HG03520 (cell line): ENCODE measurements at regions not wholly inside any gene's neighbourhood (a gene's known extent, or its start where the extent isn't known, plus 50 kb on each side); places are given as distances from the start of the nearest gene placed in this dataset.

ENCODE experiments used
- ATAC-seq: cut with Tn5 transposase; IDR thresholded peaks from one replicate; pipeline ENCODE4 v1.9.1; 2021; ENCODE audit warnings: mild to moderate bottlenecking, moderate library complexity; ENCODE audit not compliant: unreplicated experiment

DNA sequence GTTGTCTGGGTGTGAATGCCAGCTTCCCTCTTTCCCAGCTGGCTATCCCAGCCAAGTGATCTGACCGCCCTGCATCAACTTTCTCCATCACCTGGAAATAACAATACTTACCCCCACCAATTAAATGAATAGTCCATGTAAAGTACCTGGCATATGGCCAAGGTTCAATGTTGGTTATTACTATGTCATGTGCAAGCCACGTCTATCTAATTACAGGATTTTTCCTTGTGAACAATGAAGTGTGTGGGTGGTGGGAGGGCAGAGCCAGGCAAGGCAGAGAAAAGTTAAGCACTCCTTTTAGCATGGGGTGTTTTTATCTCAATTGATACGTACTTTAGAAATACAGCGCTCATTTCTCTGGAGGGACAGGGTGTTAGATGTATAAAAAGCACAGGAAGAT lies 121.1 kb downstream of the NHLRC3 start:
- no peak for ATAC-seq

DNA sequence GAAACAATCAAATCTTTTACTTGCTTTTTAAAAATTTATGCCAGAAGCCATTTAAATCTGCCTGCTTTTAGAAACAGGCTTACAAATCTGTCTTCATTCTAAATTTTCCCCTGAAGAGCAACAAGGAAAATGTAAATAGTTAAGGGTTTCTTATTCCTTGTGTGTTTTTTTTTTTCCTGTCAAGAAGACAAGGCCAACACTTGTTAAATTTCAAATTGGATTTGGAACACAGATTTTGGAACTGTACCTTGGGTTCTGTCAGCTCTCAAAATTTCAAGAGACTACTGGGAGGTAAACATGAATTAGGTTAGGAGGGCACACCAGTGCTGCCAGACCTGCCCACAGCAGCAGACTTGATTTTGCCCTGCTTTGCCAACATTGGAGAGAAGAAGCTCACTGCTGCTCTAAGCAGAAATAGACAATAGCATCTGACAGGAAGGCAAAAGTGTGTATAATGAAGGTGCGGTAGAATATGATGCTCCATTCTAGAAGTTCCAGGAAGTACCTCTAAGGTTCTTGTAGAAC lies 121.7 kb downstream of the NHLRC3 start:
- ATAC-seq, result no peak

DNA sequence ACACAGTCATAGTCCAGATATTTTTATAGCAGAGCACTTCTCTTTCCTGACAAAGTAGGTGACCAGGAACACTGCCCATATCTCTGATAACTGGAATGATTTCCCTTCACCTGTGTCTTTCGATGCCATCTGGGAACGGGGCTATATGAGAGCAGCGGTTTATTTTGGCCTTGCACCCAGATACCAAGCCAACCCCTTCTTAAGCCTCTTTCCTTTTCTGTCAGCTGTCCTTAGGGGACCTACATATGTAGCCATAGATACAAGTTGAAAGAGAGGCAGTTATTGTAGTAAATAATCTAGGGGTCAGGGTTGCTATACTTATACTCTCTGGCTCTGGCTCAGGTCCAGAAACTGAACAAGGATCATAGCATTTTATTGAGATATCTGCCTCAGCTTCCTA lies 128.8 kb downstream of the NHLRC3 start:
- no peak for ATAC-seq

DNA sequence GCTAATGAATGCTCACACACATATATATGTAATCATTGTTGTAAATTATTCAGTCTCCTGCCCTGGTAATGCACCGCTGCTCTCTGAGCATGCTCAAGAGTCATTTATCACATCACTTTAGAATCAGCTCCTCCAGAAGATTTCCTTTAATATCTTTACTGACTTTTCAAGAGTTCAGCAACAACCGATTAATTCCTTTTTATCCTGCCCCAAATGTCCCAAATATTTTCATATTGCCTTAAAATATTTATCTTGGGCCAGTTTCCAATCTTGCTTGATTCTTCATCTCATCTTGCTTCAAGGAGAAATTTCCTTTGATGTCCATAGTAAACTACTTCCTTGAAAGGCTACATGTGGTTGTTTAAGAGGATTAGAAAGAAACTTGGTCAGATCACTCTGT lies 132.5 kb downstream of the NHLRC3 start:
- ATAC-seq, result no peak

DNA sequence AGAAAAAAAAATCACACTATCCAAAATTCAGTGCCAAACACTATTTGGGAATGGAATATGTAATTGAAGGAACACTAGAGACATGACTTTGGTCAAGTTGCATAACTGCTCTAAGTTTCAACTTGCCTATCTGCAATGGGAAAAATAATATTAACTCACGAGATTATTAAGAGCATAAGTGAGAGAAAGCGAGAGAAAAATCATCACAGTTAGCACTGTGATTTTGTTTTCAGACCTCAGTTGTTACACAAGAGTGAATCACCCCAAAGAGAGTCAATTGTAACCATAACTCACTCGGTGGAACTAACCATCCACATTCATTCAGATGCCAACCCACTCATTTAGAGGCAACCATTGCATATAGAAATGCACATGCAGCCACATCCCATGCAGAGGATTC lies 147.1 kb downstream of the NHLRC3 start:
- no peak for ATAC-seq

DNA sequence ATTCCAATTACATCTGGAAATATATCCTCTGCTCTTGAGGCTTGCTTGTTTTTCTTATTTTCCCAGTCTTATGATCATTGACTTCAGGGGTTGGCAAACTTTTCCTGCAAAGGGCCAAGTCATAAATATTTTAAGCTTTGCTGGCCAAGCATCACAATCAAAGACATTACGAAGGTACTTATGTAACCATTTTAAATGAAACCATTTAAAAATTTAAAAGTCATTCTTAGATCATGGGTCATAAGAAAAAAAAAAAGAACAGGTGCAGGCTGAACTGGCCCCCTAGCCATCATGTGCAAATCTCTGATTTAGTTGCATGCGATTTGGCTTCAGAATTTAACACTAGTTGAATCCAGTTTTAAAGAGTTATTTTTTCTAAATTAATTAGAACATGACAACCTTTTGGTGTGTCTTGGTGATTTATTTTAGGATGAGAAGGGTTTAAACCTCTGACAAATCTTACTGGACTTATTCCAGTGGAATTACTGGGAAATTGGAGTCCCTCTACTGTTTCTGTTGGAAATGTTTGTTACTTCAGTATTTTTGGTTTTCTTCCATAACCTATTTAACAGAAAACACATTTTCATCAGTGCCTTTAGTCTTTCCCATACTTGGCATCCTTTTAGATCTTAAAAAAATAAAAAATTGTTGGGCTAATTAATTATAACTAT lies 148.1 kb downstream of the NHLRC3 start:
- ATAC-seq, result no peak

DNA sequence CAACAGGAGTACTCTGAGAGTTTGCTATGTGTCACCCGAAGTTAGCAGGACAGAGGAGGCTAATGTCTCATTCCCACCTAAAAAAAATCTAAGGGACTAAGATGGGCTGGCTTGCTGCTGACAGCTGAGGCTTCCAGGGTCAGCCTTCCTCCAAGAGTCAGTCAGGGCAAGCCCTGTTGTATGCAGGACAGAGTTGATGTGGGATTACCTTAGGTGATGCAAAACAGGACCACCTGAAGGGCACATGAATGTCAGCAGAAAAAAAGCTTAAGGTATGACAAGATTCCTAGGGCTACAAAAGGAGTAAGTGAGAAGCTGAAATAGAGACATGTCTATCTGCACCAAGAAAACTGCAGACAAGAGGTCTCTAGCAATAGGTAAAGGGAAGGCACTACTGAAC lies 151.5 kb downstream of the NHLRC3 start:
- no peak for ATAC-seq

DNA sequence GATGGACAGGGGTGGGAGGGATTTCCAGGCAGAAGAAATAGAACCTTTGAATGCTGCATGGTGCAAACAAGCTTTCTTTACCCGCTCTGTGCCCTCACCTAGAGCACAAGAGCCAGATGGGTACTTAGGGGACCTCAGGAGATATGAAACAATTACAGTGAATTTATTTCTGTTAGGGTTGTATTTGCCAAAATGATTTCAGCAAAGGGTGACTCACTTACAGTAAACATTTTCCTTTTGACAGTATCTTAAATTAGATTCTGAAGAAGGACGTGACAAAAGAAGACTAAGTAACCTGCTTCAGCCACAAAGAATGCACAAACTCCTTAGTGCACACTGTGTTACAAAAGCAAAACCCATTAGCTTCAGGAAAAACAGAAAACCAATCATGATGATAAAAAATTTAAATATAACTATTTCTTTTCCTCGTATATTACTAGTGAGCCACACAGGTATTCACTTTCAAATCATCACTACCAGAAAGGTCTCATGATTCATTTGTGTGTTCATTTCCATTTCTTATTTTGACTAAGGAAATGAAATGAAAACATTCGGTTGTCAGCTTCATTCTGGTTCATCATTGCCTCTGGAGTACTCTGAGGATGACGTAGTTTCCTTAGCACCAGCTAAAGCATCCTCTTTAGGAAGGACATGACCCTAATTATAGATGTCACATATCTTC lies 158.8 kb downstream of the NHLRC3 start:
- ATAC-seq, result peak; percentile 60

DNA sequence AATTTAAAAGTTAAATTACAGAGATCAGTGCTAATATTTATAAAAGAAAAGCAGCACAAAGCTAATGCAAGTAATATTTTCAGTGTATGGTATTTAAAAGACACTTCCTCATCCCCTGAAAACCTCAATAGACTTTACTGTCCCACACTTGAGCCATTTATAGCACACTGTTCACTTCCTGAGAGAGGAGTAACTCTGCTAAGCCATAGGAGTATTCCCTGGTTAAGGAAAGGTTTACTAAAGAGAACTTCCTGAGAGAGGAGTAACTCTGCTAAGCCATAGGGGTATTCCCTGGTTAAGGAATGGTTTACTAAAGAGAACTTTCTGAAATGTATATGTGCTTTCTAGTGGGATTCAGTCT lies 159.4 kb downstream of the NHLRC3 start:
- ATAC-seq, result peak; percentile 24

DNA sequence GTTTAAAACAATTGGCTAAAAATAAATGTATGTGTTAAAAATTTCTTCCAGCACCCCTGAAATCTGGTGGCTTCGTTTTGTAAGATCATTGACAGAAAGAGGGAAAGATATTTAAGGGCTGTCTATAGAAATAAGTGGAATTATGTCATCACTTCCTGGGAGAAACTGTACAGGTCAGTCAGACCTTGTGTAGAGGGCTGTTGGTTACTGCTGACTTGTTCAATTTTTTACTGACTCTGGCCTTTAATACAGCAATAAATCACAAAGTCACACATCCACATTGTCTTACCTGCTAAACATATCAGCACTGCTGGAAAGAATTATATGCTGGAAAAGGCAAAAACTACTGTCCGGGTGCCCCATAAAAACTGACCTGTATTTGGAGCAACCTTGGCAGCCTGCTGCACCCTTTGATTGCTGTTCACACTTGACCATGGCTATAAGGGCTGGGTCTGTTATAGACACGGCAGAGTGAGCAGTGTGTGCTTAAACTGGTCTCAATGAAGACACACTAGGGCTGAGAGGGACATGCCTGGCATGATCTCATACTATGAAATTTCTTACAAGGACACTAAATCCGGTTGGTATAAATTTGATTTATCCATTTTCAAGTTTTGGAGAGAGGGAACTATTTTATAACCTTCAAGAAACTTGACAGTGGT lies 162.1 kb downstream of the NHLRC3 start:
- no peak for ATAC-seq

DNA sequence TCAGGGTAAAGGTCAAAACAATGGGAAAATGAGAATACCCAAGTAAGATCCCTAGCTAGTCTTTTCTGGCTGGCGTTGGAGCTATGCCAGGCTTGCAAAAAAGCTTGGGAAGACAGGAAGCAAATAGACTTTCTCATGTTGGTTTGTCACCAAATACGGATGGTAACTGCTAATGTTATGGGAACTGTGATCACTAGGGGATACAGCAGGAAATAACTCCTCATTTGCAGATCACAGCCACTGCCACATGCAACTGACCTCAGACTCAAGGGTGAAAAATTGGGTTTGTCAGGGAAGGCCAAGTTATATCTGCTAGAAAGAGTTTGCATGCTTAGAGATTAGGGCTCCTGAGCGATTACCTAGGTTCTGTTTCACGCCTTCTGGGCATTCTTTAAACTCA lies 162.9 kb downstream of the NHLRC3 start:
- ATAC-seq, result no peak

DNA sequence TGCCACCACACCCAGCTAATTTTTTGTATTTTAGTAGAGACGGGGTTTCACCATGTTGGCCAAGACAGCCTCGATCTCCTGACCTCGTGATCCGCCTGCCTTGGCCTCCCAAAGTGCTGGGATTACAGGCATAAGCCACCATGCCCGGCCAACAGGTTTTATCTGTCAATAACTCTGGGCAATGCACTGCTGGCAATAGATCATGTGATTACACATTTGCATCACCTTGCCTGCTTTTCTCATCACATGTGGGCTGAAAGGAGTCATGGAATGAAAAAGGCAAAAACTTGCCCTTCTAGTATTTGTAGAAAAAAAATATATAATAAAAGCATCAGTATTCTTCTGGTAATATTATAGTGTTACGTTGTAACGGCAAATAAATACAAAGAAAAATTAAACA lies 164.5 kb downstream of the NHLRC3 start:
- ATAC-seq, result no peak

DNA sequence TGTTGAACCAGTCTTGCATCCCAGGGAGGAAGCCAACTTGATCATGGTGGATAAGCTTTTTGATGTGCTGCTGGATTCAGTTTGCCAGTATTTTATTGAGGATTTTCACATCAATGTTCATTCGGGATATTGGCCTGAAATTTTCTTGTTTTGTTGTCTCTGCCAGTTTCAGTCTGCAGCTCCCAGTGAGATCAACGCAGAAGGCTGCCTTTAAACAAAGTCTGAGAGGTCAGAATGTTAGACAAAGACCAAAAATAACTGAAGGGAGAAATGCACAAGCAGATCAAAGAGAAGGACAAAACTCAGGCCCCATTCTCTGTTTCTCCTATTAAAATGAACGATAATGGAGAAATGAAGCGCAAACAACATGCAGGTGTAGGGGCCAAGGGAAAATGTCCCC lies 170.4 kb downstream of the NHLRC3 start:
- ATAC-seq, result no peak

DNA sequence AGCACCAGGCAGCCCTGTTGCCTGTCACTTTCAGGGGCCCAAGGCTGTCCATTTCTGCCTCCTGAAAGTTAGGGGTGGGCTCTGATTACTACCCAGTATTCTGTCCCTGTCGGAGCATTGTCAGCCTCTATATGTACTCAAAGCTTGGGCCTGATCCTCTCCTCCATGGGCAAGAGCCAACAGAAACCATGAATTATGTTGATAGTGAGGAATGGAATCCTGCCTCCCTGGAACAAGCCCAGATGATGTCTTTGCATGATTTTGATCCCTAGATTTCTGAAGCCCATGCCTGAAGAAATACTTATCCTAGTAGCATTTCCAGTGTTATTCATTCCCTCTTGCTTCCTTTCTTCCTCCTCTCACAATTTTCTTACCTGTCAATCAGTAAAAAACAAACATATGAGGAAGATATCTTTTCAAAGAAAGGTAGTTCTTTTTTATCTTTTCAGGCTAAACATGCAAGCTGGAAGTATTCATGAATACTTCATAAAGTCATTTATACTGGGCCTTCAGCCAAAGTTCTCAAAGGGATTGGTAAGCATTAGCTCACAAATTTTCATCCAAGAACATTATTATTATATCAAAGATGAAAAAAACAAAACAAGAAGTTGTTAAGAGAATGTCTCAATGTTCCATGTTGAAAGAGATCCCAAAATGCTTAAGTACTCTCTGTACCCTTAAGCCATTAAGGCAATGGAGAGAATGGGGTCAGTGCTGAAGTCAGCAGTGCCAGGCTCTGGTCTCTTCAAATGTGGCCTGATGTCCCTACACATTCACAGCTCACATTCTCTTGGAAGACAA lies 171.7 kb downstream of the NHLRC3 start:
- no peak for ATAC-seq

DNA sequence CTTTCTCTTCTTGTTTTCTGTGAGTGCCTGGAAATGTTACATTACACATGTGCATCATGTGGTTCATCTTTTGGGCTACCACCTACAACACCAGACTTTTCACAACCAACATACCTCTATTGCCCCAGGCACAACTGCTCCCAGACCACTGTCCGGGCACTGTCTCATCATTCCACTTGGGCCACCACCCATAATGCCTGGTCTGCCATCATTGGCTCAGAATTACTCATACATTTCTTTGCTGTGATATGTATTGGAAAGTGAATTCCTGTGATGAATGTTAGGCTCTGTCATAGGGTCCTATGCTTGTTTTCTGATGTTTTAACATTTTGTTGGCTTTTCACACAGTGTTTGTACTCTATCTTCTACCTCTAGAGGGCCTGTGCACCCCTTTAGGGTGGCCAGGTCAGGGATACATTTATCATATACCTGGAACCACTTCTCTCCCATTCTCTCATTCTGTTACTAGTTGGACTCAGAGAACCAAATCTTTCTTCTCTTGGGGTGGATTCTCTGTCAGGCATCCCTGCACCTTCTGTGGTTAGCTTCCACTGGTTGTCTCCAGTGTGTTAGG lies 172.8 kb downstream of the NHLRC3 start:
- no peak for ATAC-seq

DNA sequence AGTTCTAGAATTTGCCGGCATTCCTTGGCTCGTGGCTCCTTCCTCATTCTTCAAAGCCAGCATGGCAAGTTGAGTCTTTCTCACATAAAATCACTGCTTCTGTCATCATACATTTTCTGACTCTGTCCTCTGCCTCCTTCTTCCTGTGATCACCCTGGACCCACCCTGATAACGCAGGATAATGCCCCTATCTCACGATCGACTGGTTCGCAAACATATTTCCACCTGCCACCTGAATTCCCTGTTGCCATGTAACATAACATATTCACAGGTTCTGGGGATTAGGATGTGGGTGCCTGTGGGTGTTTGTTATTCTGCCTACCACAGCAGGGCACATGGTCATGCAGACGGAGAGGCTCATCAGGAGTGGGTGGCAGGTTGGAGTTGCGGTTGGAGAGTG lies 177.7 kb downstream of the NHLRC3 start:
- ATAC-seq, result no peak

DNA sequence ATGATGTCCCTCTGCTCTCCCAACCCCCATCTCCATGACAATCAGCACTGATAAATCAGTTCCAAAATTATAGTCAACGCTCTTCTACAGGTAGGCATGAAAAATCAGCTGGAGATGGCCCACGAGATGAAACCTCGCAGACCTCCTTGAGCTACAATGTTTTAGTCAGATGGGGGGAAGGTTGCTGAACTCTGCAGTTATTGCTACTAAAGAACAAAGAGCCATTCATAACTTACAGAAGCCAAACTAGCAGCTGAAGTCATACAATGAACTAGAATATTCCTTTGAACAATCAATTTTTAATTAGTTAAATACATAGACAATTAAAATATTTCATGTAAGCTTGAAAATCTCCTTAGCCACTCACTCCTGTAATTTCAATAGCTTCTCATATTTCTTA lies 179.2 kb downstream of the NHLRC3 start:
- ATAC-seq, result no peak

DNA sequence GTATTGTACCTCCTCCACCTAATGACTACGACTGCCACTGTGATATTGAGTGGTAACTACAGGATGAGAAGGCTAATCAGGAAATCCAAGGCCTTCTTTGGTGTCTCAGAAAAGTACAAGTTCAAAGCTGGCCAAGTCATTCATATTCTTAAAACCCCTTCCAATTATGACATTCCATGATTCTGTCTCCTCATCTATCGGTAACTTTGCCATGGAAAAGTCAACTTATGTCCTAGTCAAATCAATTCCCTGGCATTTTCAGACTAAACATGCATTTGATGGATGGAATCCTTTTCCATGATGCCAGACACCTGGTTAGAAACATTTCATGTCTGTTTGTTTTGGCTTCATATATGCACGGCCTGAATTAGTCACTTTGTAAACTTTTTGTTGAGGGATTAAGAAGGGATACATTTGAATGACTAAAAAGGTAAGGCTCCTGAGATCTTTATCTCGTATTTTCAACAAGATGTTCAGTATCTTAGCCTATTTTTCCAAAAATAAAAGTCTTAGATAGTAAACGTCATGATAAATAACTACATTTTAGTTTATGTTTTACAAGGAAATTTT lies 186.5 kb downstream of the NHLRC3 start:
- ATAC-seq, result no peak

DNA sequence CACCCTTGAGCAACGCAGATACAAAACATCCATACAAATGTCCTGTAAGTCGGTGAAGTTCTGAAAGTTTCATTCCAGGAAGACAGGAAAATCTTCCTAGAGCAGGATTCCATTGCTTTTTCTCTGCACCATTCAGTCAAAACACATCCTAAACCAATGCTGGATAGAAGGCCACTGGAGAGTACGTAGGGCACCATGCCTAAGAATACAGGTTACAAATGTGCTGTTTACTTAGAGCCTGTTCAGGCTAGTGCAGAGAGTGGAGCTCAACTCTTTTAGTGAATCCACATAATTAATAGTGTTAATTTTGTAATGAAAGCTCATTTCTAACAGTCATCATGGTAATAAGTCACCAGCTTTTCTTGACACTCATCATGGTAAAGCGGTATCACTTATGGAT lies 187.6 kb downstream of the NHLRC3 start:
- no peak for ATAC-seq

DNA sequence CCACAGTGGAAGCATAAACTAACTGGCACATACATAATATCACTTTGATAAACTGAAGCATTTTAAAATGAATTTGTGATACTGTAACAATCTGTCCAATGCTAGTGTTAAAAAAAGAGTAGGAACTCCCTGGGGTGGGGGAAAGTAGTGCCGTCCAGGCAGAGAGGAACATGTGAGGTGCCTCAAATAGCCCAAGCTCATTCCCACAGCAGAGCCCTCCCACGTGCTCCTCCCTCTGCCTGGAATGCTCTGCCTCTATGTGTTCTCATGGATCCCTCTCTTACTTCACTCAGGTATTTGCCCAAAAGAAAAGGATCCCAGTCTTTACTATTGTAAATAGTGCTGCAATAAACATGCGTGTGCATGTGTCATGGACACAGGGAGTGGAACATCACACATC lies 188.1 kb downstream of the NHLRC3 start:
- ATAC-seq, result no peak
